HG03060 (cell line): ENCODE measurements at regions not wholly inside any gene's neighbourhood (a gene's known extent, or its start where the extent isn't known, plus 50 kb on each side); places are given as distances from the start of the nearest gene placed in this dataset.
"Not testable (repeated sequence)": the region's sequence is repeated elsewhere in the genome, so short reads cannot be mapped to it uniquely, and the experiment has no call there.

Source experiments
- ATAC-seq: cut with Tn5 transposase; IDR thresholded peaks from one replicate; pipeline ENCODE4 v1.9.1; 2021; ENCODE audit warnings: low read depth, moderate number of reproducible peaks; ENCODE audit not compliant: unreplicated experiment

DNA sequence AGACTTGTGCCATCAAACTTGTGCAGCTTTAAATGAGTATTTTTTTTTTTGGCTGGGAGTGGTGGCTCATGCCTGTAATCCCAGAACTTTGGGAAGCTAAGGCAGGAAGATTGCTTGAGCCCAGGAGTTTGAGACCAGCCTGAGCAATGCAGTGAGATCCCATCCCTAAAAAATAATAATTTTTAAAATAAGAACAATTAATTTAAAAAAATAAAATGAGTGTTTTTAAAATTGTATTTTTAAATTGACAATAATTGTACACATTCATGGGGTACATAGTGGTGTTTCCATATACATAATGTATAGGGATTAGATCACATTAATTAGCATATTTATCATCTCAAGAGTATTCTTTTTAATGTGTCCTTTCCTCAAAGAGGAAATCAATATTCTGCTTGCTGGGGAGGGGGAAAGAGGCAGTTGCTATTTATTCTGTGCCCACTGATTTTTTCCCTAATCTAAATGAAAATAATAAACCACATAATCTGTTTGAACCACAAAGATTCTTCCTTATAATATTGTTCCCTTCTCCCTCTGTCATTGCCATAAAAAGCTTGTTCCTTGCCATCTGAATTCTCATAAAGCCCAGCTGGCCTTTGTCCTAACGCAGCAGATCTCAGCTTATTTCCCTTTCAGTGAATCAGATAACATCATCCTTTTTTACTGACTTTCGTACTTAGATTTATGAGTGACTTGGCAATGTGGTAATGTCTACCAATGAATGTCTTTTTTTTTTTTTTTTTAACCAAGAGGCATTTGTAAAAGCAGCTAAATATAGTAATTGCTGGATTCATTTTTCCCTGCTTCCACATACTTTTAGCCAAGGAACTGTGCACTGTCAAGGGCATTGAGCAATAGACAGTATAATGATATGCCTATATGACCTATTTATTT lies 81.8 kb upstream of the RUBCNL start:
- no peak for ATAC-seq

DNA sequence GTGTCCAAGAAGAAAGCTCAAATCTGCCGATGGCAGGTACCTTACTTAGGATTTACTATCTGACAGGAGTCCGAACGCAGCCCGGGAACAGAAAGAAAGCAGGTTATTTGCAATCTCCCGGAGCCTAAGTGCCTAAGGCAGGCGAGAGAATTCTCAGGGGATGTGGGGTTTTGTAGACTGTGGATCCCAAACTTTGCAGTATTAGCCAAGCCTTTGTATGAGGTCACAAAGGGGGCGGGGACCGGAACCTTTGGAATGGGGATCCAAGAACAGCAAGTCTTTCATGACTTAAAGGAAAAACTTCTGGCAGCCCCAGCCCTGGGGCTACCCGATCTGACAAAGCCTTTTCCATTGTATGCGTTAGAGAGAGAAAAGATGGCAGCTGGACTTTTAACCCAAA lies 80.6 kb upstream of the RUBCNL start:
- not testable (repeated sequence) for ATAC-seq

DNA sequence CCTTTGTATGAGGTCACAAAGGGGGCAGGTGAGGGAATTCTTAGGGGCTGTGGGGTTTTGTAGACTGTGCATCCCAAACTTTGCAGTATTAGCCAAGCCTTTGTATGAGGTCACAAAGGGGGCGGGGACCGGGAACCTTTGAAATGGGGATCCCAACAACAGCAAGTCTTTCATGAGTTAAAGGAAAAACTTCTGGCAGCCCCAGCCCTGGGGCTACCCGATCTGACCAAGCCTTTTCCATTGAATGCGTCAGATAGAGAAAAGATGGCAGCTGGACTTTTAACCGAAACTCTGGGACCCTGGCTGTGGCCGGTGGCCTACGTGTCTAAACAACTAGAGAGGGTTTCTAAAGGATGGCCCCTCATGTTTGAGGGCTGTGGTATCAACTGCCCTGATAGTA lies 79.0 kb upstream of the RUBCNL start:
- ATAC-seq = not testable (repeated sequence)

DNA sequence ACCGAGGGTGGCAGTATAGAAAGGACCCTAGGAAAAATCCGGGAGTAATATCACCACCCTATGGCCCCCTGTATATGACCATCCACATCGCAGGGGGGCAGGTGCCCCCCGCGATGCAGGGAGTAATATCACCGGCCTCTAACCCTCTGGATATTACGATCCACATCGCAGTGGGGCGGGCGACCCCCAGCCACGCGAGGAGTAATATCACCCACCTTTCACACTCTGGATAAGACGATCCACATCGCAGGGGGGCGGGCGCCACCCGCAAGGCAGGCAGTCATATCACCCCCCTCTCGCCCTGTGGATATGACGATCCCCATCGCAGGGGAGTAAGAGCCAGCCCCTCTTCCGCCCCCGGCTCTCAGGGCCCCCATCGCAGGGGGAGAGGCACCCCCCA lies 76.7 kb upstream of the RUBCNL start:
- no peak for ATAC-seq

DNA sequence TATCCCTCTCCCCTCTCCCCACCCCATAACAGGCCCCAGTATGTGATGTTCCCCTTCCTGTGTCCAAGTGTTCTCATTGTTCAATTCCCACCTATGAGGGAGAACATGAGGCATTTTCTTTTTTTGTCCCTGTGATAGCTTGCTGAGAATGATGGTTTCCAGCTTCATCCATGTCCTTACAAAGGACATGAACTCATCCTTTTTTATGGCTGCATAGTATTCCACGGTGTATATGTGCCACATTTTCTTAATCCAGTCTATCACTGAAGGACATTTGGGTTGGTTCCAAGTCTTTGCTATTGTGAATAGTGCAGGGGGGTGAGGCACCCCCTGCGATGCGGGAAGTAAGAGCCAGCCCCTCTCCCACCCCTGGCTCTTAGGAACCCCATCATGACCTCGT lies 73.2 kb upstream of the RUBCNL start:
- not testable (repeated sequence) for ATAC-seq

DNA sequence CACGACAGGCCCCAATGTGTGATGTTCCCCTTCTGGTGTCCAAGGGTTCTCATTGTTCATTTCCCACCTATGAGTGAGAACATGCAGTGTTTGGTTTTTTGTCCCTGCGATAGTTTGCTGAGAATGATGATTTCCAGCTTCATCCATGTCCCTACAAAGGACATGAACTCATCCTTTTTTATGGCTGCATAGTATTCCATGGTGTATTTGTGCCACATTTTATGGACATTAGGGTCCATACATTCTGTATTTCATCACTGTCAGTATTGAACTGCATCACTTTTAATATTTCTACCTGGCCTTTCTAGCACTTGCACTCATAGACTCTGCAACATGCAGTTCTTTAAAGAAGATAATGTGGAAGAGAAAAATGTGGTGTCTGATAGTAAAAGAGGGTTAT lies 70.2 kb upstream of the RUBCNL start:
- ATAC-seq = not testable (repeated sequence)

DNA sequence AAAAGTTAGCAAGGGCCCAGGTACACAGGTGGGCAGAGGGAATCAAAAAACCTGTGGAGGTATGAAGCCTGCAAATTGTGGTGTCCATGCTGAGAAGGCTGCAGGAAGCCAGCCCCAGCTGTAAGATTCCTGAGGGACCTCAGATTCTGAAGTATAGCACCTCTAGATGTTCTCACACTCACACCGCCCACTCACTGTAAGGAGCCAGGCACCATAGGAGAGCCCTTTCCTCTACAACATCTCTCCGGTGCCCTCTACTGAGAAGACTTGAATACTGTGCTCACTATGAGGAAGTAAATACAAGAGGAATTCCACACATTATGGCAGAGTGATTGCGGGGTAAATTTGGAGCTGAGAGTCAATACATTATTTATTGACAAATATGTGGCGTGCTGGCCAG lies 68.9 kb upstream of the RUBCNL start:
- ATAC-seq = peak; percentile 84

DNA sequence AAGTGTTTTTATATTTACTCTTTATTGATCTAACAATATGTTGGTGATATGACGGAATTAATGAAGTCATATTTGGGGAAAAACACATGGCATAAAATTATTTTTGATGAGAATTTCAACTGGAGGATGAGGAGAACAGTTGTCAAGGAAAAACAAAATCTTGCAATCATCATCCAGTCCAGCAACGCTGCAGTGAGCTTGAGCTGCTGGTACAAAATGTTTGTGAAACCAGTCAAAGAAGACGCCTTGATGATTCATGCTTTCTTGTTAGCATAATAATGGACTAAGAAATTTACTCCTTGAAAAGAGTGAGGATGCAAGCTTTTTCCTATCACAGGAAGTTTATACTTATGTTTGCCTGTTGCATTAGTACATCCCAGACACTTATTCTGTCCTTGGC lies 64.1 kb upstream of the RUBCNL start:
- ATAC-seq = not testable (repeated sequence)

DNA sequence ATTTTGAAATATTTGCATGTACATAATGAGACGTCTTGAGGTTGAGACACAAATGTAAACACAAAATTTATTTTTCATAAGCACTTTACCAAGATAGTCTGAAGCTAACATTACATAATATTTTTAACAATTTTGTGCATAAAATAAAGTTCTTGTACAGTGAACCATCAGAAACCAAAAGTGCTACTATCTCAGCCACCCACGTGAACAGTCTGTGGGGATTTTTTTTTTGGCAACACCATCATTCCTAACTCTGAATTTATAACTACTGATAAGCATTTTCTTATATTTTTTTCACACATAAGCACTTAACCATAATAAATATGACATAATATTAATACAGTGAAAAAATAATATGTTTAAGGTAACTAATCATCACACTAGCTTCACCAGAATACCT lies 62.9 kb upstream of the RUBCNL start:
- not testable (repeated sequence) for ATAC-seq

DNA sequence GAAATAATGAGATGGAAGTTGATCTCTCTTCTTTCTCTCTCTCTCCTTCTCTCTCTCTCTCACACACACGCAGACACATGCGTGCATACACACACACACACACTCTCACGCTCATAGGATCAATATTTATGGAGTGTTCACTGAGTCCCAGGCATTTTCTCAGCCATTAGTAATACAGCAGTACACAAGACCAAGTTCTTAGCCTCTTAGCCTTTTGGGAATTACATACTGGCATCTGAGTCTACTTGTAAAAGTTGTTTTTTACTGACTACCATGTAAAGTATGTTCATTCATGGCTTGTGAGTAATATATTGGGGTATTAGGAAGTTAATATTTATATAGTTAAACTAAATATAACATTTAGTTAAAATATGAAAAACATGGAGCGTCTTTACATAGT lies 61.1 kb upstream of the RUBCNL start:
- not testable (repeated sequence) for ATAC-seq

DNA sequence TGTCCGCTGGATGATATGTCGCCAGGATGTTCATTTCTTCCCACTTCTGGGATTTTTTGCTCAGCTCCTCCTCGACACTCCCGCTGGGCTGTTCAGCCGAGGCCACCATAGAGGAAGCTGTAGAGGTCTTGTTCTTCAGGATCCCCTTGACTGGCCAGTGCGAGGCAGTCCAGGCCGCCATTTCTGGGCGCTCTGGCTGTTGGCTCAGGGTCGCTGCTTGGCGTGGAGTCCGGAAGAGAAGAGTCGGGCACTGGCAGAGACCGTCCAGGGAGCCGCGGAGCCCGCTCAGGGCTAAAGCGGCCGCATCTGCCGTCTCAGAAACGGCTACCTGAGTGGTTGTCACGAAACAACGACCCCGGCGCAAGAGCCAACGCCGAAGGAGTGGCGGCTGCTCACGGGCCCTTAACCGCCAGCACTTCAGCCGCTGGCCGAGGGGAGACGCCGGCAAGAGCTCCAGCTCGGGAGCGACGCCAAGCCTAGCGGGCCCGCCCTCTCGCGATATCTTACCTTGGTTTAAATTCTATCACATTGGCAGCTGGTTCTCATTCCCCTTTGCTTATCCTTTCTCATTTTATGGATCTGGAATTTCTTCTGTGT lies 50.9 kb upstream of the RUBCNL start:
- ATAC-seq = not testable (repeated sequence)
